ENCODE measurements at regions not wholly inside any gene's neighbourhood (a gene's known extent, or its start where the extent isn't known, plus 50 kb on each side); places are given as distances from the start of the nearest gene placed in this dataset.

DNA sequence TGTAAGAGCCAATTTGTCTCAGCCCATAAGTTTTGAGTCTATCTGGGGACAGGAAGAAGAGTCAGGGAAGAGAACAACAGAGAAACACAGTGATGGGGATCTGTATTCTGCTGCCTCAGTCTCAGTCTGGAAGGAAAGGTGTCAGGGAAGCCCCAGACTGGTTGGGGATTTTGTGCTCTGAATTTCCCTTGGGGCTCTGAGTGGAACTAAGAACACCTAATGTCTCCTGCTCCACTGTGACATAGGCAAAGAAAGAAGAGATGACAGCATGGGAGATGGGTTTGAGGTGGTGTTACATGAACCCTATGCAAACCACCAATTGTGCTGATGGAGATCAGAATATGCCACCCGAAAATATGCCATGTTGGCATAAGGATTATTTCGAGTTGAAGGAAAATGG, 139.5 kb upstream of the MYLIP start:
- no peak for DNase-seq (ENCODE audit: unreplicated experiment)
- ChIA-PET POLR2A (no interaction called here), CTCF (no interaction called here)
- Mint-ChIP-seq H3K27me3 (ENCODE audit: insufficient read depth, unreplicated experiment) (no peaks in the 10 kb centered on the region), H3K9me3 (ENCODE audit: unreplicated experiment) (no peaks in the 10 kb centered on the region), H3K4me1 (ENCODE audit: insufficient read depth, unreplicated experiment) (no peaks in the 10 kb centered on the region), H3K36me3 (ENCODE audit: insufficient read depth, unreplicated experiment) (no peaks in the 10 kb centered on the region), H3K27ac (ENCODE audit: low read depth, unreplicated experiment) (no peak overlapping the region), H3K4me3 (ENCODE audit: unreplicated experiment) (no peak overlapping the region)
- no TSS peak for BruUV-seq (replicated peaks)
- no peak for TF ChIP-seq CTCF (IDR thresholded peaks at IDR 0.05; ENCODE audit: unreplicated experiment)
- intact Hi-C loops (cut with micrococcal nuclease): no loop called here

DNA sequence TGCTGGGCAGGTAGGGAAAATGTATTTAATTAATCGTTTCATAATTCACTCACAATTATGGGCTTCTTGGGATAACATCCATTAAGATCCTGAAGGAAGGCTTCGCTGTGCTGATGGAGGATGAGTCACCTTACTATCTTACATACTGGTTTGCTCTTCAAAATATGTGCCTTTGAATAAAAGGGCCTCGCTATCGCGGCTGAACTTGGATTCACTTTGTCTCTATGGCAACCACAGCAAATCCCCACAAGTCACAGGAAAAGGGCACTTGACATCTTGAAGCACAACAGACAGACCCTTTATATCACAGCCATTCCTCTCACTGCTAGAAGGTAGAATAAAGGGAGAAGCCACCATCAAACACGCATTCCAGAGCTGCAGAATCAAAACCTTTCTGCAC, 141.3 kb upstream of the MYLIP start:
- no peak for TF ChIP-seq CTCF (IDR thresholded peaks at IDR 0.05; ENCODE audit: unreplicated experiment)

GRCh38 chr6:15986027-15986629, 142.8 kb upstream of the MYLIP start:
- no peaks in the 10 kb centered on the region for H3K36me3 Mint-ChIP-seq (ENCODE audit: insufficient read depth, unreplicated experiment)
- no peak for DNase-seq (ENCODE audit: unreplicated experiment)
- H3K27ac Mint-ChIP-seq (ENCODE audit: low read depth, unreplicated experiment): no peak overlapping the region
- ChIA-PET CTCF (no interaction called here), POLR2A (no interaction called here)
- BruUV-seq (replicated peaks): no TSS peak
- H3K9me3 Mint-ChIP-seq (ENCODE audit: unreplicated experiment): peaks cover 8% of the 10 kb centered on the region
- no peak for TF ChIP-seq CTCF (IDR thresholded peaks at IDR 0.05; ENCODE audit: unreplicated experiment)
- no peak overlapping the region for H3K4me3 Mint-ChIP-seq (ENCODE audit: unreplicated experiment)
- H3K4me1 Mint-ChIP-seq (ENCODE audit: insufficient read depth, unreplicated experiment): peaks cover under 1% of the 10 kb centered on the region
- no peaks in the 10 kb centered on the region for H3K27me3 Mint-ChIP-seq (ENCODE audit: insufficient read depth, unreplicated experiment)
- intact Hi-C loops (cut with micrococcal nuclease): no loop called here

More for the DNA sequence above, 141.3 kb upstream of the MYLIP start:
- peaks cover 6% of the 10 kb centered on the region for H3K9me3 Mint-ChIP-seq (ENCODE audit: unreplicated experiment)
- no peak overlapping the region for H3K27ac Mint-ChIP-seq (ENCODE audit: low read depth, unreplicated experiment)
- no peak overlapping the region for H3K4me3 Mint-ChIP-seq (ENCODE audit: unreplicated experiment)
- intact Hi-C loops (cut with micrococcal nuclease): no loop called here
- no peaks in the 10 kb centered on the region for H3K36me3 Mint-ChIP-seq (ENCODE audit: insufficient read depth, unreplicated experiment)
- POLR2A ChIA-PET: no interaction called here
- DNase-seq (ENCODE audit: unreplicated experiment): no peak
- no peaks in the 10 kb centered on the region for H3K4me1 Mint-ChIP-seq (ENCODE audit: insufficient read depth, unreplicated experiment)
- CTCF ChIA-PET: no interaction called here
- no TSS peak for BruUV-seq (replicated peaks)
- H3K27me3 Mint-ChIP-seq (ENCODE audit: insufficient read depth, unreplicated experiment): no peaks in the 10 kb centered on the region

GRCh38 chr6:15985379-15985959, 143.4 kb upstream of the MYLIP start:
- H3K27me3 Mint-ChIP-seq (ENCODE audit: insufficient read depth, unreplicated experiment): no peaks in the 10 kb centered on the region
- TF ChIP-seq CTCF (IDR thresholded peaks at IDR 0.05; ENCODE audit: unreplicated experiment): no peak
- H3K9me3 Mint-ChIP-seq (ENCODE audit: unreplicated experiment): peaks cover 8% of the 10 kb centered on the region
- ChIA-PET CTCF (no interaction called here), POLR2A (no interaction called here)
- H3K4me3 Mint-ChIP-seq (ENCODE audit: unreplicated experiment): no peak overlapping the region
- intact Hi-C loops (cut with micrococcal nuclease): no loop called here
- H3K27ac Mint-ChIP-seq (ENCODE audit: low read depth, unreplicated experiment): no peak overlapping the region
- no TSS peak for BruUV-seq (replicated peaks)
- no peak for DNase-seq (ENCODE audit: unreplicated experiment)
- no peaks in the 10 kb centered on the region for H3K36me3 Mint-ChIP-seq (ENCODE audit: insufficient read depth, unreplicated experiment)
- H3K4me1 Mint-ChIP-seq (ENCODE audit: insufficient read depth, unreplicated experiment): peaks cover 6% of the 10 kb centered on the region

Measured in MCF 10A (cell line).